ENCODE measurements at regions not wholly inside any gene's neighbourhood (a gene's known extent, or its start where the extent isn't known, plus 50 kb on each side); places are given as distances from the start of the nearest gene placed in this dataset.

GRCh38 chr7:52797801-52798200 is 237.6 kb upstream of the POM121L12 start:
- TF ChIP-seq, protein P1, sequence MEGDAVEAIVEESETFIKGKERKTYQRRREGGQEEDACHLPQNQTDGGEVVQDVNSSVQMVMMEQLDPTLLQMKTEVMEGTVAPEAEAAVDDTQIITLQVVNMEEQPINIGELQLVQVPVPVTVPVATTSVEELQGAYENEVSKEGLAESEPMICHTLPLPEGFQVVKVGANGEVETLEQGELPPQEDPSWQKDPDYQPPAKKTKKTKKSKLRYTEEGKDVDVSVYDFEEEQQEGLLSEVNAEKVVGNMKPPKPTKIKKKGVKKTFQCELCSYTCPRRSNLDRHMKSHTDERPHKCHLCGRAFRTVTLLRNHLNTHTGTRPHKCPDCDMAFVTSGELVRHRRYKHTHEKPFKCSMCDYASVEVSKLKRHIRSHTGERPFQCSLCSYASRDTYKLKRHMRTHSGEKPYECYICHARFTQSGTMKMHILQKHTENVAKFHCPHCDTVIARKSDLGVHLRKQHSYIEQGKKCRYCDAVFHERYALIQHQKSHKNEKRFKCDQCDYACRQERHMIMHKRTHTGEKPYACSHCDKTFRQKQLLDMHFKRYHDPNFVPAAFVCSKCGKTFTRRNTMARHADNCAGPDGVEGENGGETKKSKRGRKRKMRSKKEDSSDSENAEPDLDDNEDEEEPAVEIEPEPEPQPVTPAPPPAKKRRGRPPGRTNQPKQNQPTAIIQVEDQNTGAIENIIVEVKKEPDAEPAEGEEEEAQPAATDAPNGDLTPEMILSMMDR (IDR thresholded peaks at IDR 0.05), result no peak
- no peak for TF ChIP-seq POLR2A (IDR thresholded peaks at IDR 0.05)
